Kidney (tissue), 13 donors: ENCODE measurements at regions not wholly inside any gene's neighbourhood (a gene's known extent, or its start where the extent isn't known, plus 50 kb on each side); places are given as distances from the start of the nearest gene placed in this dataset.

ENCODE experiments used
- DNase-seq, 5 donors: peaks; one replicate each; pipeline ENCODE4 v3.0.0-alpha.2; 2013 to 2020
- FAIRE-seq: peaks from 2 replicates; lab custom pipeline; 2012; peaks lifted over from hg19 to GRCh38; lab: Jason Lieb, UNC
- H3K27ac ChIP-seq, 2 donors: one replicate each; pipeline ENCODE4 v1.7.0; 2013; ENCODE audit warnings: low read depth in 2 of 2, low read length in 2 of 2, inconsistent platforms in 1 of 2
- H3K27me3 ChIP-seq: one replicate; pipeline ENCODE4 v1.7.1; 2013; ENCODE audit warnings: low read length, inconsistent platforms; ENCODE audit not compliant: control insufficient read depth, insufficient read depth
- H3K36me3 ChIP-seq, 3 donors: one replicate each; pipeline versions ENCODE4 v1.7.0 to v1.7.1; 2013; ENCODE audit warnings: low read length in 3 of 3, control low read depth in 1 of 3, inconsistent platforms in 1 of 3; ENCODE audit not compliant: insufficient read depth in 3 of 3, control insufficient read depth in 2 of 3
- H3K4me1 ChIP-seq, 3 donors: one replicate each; pipeline versions ENCODE4 v1.7.0 to v1.7.1; 2013; ENCODE audit warnings: low read length in 3 of 3, inconsistent platforms in 1 of 3, low read depth in 1 of 3; ENCODE audit not compliant: control insufficient read depth in 2 of 3, insufficient read depth in 2 of 3
- H3K4me3 ChIP-seq, 3 donors: one replicate each; pipeline versions ENCODE4 v1.7.0 to v1.8.1; 2013; ENCODE audit warnings: low read length in 3 of 3, control low read depth in 1 of 3, inconsistent platforms in 1 of 3
- H3K9ac ChIP-seq, 3 donors: one replicate each; pipeline versions ENCODE4 v1.7.0 to v1.7.1; 2013; ENCODE audit warnings: low read length in 3 of 3, control low read depth in 1 of 3, inconsistent platforms in 1 of 3
- H3K9me3 ChIP-seq, 3 donors: one replicate each; pipeline versions ENCODE4 v1.7.0 to v1.7.1; 2013; ENCODE audit warnings: low read length in 3 of 3, control low read depth in 1 of 3, inconsistent platforms in 1 of 3; ENCODE audit not compliant: control insufficient read depth in 2 of 3, insufficient read depth in 1 of 3
- intact Hi-C: fragments of 100-400 bp; cut with DNase I; formaldehyde crosslinking; loops from one replicate; pipeline ENCODE4 v1.11.1; 2022
- TF ChIP-seq, protein P1 (sequence below): IDR thresholded peaks from 3 replicates; pipeline ENCODE4 v1.5.1; 2012; ENCODE audit warnings: mild to moderate bottlenecking, moderate library complexity, borderline replicate concordance; ENCODE audit not compliant: insufficient read depth; ENCODE audit errors: extremely low read depth
- donor health status: control.
- donor health status: control.
- donor health status: control.
- donor health status: control.
- donor health status: control.
- donor health status: DM: yes; HTN: yes; CAD: no.
- donor health status: Normal renal cell carcinoma (clear cell type).

DNA sequence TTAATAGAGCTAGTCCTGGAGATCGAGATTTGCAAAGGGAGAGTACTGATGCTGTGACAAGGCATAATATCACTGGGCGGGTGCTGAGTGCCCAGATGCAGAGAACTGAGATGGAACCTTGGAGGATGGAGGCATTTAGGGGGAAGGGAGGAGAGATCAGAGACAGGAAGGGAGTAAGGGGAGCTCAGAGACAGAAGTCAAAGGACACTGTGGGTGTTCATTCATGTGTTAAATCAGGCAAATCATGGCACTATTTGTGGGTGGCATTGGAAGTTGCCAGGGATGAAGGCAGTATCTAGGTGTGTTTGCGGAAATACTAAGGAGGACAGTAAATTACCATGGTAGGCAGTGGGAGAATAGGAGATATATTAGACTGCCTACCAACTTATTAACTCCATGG lies 135.0 kb downstream of the RBM46 start:
- Histone ChIP-seq H3K36me3 (no peaks in the 10 kb centered on the region), H3K27ac (no peak overlapping the region), H3K27me3 (no peaks in the 10 kb centered on the region), H3K4me3 (no peak overlapping the region), H3K4me1 (no peaks in the 10 kb centered on the region), H3K9me3 (no peaks in the 10 kb centered on the region), H3K9ac (no peak overlapping the region)
- DNase-seq (no peak), FAIRE-seq (no peak)
- intact Hi-C loops = no loop called here
- TF ChIP-seq, protein P1, sequence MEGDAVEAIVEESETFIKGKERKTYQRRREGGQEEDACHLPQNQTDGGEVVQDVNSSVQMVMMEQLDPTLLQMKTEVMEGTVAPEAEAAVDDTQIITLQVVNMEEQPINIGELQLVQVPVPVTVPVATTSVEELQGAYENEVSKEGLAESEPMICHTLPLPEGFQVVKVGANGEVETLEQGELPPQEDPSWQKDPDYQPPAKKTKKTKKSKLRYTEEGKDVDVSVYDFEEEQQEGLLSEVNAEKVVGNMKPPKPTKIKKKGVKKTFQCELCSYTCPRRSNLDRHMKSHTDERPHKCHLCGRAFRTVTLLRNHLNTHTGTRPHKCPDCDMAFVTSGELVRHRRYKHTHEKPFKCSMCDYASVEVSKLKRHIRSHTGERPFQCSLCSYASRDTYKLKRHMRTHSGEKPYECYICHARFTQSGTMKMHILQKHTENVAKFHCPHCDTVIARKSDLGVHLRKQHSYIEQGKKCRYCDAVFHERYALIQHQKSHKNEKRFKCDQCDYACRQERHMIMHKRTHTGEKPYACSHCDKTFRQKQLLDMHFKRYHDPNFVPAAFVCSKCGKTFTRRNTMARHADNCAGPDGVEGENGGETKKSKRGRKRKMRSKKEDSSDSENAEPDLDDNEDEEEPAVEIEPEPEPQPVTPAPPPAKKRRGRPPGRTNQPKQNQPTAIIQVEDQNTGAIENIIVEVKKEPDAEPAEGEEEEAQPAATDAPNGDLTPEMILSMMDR = no peak

- intact Hi-C loops = no loop called here
Measured at GRCh38 chr4:154927126-154927680, 146.1 kb downstream of the RBM46 start.

DNA sequence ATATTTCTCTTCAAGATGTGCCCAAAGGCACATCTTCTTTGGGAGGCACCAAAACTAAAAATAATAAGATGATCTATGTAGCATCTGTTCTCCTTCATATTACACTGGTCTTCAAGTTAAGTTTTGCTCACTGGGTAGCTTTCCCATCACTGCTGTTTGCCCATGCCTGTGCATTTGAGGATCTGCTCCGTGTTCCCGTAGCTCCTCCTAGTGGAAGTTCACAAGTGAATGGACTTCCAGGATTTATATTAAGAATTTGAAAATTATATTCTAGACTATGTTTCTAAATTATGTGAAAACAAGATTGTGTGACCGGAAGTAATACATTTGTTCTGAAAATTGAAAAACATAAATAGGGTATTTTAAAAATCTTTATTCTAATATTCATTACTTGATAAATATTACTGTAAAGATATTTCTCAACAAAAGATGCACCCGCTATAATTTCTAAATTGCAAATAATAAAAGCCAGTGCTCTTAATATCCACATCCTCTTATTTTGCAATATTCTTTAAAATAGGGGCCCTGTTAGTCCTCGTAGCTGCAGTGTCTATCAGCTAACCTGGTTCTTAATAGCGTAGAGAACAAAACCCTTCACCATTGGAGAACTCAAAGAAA lies 147.7 kb downstream of the RBM46 start:
- Histone ChIP-seq H3K27me3 (no peaks in the 10 kb centered on the region), H3K4me1 (no peaks in the 10 kb centered on the region), H3K27ac (no peak overlapping the region), H3K4me3 (no peak overlapping the region), H3K36me3 (no peaks in the 10 kb centered on the region), H3K9ac (no peak overlapping the region), H3K9me3 (peaks cover 0 to 6% (median 0%) of the 10 kb centered on the region in 3 donors)
- TF ChIP-seq, protein P1 = no peak
- DNase-seq (peak in 2 of 5 donors; percentile 22 to 31), FAIRE-seq (no peak)
- intact Hi-C loops = no loop called here

More at GRCh38 chr4:154927126-154927680, 146.1 kb downstream of the RBM46 start:
- Histone ChIP-seq H3K9ac (no peak overlapping the region), H3K4me3 (no peak overlapping the region), H3K27me3 (no peaks in the 10 kb centered on the region), H3K4me1 (no peaks in the 10 kb centered on the region), H3K9me3 (peaks cover 0 to 6% (median 0%) of the 10 kb centered on the region in 3 donors), H3K36me3 (no peaks in the 10 kb centered on the region), H3K27ac (no peak overlapping the region)
- no peak for DNase-seq
- no peak for FAIRE-seq
- TF ChIP-seq, protein P1 = no peak
